ENCODE measurements at regions not wholly inside any gene's neighbourhood (a gene's known extent, or its start where the extent isn't known, plus 50 kb on each side); places are given as distances from the start of the nearest gene placed in this dataset.
"Not testable (repeated sequence)": the region's sequence is repeated elsewhere in the genome, so short reads cannot be mapped to it uniquely, and the experiment has no call there.

DNA sequence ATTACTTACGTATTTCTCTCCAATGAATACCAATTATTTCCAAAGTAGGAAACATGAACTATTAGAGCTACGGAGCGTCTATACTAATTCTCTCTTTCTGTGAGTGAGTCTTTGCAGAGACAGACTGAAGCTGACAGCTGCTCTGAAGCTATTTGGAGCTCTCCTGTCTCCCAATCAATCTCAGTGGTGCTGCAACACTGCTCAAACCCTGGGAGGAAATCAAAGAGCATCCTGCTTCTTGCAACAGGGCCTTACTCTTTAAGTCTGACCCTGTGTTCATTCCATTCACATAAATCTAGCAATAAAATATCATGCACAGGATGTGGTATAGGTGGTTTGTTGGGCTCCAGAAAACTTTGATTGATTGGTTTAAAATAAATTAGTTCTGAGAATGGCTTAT lies 685.7 kb upstream of the IGFBP3 start:
- Histone ChIP-seq H3K36me3 (replicated peaks) (no peaks in the 10 kb centered on the region), H3K27ac (no peak overlapping the region), H3K27me3 (replicated peaks) (no peaks in the 10 kb centered on the region), H3K4me3 (ENCODE audit: low read depth, low read length) (no peak overlapping the region)
- in situ Hi-C loops (cut with HindIII; ENCODE audit: low pct_ligation_motif_present, low sequenced_read_pairs): no loop called here
- DNase-seq: no peak
- TF ChIP-seq, protein P1, sequence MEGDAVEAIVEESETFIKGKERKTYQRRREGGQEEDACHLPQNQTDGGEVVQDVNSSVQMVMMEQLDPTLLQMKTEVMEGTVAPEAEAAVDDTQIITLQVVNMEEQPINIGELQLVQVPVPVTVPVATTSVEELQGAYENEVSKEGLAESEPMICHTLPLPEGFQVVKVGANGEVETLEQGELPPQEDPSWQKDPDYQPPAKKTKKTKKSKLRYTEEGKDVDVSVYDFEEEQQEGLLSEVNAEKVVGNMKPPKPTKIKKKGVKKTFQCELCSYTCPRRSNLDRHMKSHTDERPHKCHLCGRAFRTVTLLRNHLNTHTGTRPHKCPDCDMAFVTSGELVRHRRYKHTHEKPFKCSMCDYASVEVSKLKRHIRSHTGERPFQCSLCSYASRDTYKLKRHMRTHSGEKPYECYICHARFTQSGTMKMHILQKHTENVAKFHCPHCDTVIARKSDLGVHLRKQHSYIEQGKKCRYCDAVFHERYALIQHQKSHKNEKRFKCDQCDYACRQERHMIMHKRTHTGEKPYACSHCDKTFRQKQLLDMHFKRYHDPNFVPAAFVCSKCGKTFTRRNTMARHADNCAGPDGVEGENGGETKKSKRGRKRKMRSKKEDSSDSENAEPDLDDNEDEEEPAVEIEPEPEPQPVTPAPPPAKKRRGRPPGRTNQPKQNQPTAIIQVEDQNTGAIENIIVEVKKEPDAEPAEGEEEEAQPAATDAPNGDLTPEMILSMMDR (IDR thresholded peaks at IDR 0.05; ENCODE audit: low read depth, low read length, missing control alignments): no peak

DNA sequence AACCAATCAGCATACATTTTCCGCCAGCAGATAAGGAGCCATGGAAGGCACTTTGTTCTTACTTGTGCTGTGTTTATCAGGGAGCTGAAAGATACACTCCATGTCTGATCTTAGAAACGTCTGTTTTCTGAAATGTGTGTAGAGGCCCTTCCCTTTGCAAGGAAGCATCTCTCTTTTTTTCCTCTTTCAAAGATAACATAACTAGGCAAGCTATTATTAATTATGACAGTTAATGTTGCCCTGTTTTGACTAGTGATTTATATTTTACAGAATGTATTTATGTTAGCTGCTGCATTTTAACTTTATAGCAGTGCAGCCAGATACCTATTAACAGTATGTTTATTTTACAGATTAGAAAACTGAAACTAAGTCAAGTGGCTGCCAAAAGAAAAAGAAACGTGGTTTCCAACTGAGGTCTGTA lies 683.2 kb upstream of the IGFBP3 start:
- in situ Hi-C loops (cut with HindIII; ENCODE audit: low pct_ligation_motif_present, low sequenced_read_pairs): no loop called here
- Histone ChIP-seq H3K27me3 (replicated peaks) (no peaks in the 10 kb centered on the region), H3K4me3 (ENCODE audit: low read depth, low read length) (no peak overlapping the region), H3K36me3 (replicated peaks) (no peaks in the 10 kb centered on the region), H3K27ac (peak overlapping the region; percentile 81)
- DNase-seq: peak; percentile 40
- TF ChIP-seq, protein P1 (IDR thresholded peaks at IDR 0.05; ENCODE audit: low read depth, low read length, missing control alignments): no peak

DNA sequence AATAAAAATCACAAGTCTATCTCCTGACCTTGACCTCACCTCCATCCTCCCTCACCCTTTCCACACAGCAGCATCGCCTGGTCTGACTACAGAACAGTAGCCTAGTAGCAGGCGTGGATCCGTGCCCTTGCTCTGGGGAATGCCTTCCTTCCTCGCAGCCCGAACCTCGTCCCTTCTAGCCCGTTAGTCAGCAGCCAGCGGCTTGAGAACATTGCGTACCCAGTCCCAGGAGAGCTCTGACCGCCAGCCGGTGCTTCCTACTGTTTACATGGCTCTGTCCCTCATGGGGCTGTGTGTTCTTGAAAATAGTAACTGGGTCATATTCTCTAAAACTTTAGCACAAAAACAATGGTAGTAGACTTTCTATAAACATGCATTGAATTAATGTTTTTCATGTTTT lies 682.7 kb upstream of the IGFBP3 start:
- peak; percentile 91 for DNase-seq
- TF ChIP-seq, protein P1 (IDR thresholded peaks at IDR 0.05; ENCODE audit: low read depth, low read length, missing control alignments): no peak
- no peaks in the 10 kb centered on the region for H3K27me3 ChIP-seq (replicated peaks)
- H3K4me3 ChIP-seq (ENCODE audit: low read depth, low read length): no peak overlapping the region
- in situ Hi-C loops (cut with HindIII; ENCODE audit: low pct_ligation_motif_present, low sequenced_read_pairs): no loop called here
- peak overlapping the region; percentile 81 for H3K27ac ChIP-seq
- no peaks in the 10 kb centered on the region for H3K36me3 ChIP-seq (replicated peaks)

DNA sequence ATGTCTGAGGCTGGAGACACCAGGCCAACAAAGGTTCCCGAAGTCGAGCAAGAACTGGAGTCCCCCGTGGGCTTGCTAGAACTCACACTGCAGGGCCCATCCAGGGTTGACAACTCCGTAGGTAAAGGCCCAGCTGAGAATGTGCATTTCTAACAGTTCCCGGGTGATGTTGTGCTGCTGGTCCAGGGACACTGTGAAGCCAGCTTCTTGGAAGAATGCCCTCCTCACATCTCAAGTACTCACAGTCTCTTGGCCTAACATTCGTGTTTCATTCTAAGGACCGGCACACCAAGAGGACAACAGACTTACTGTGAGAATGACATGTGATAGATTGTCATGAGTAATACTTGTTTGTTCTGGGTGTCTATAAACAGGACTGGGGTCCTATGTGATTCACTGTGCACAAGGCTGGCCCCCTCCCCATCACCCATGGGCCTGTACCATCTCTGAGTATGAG lies 682.3 kb upstream of the IGFBP3 start:
- Histone ChIP-seq H3K27me3 (replicated peaks) (no peaks in the 10 kb centered on the region), H3K36me3 (replicated peaks) (no peaks in the 10 kb centered on the region), H3K4me3 (ENCODE audit: low read depth, low read length) (no peak overlapping the region), H3K27ac (peak overlapping the region; percentile 81)
- in situ Hi-C loops (cut with HindIII; ENCODE audit: low pct_ligation_motif_present, low sequenced_read_pairs): no loop called here
- peak; percentile 28 for DNase-seq
- TF ChIP-seq, protein P1 (IDR thresholded peaks at IDR 0.05; ENCODE audit: low read depth, low read length, missing control alignments): no peak

DNA sequence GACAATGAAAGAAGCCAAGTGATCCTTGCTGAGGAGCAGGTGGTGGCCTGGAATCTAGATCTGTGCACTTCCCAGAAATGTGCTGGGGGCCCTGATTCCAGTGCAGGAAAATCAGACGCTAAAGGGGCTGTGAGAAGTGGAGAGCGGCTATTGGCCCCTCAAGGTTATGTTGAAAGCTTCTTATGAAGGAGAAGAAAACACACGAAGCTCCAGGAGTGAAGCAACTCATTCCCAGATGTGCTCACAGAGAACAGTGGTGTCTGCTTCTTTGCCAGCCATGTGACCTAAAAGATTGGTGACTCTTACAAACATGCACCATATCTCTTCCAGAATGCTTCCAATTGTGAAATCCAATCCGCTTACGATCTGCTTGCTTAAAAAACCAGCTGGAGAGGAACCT lies 679.3 kb upstream of the IGFBP3 start:
- in situ Hi-C loops (cut with HindIII; ENCODE audit: low pct_ligation_motif_present, low sequenced_read_pairs): no loop called here
- Histone ChIP-seq H3K27me3 (replicated peaks) (no peaks in the 10 kb centered on the region), H3K4me3 (ENCODE audit: low read depth, low read length) (no peak overlapping the region), H3K36me3 (replicated peaks) (no peaks in the 10 kb centered on the region), H3K27ac (no peak overlapping the region)
- DNase-seq: no peak
- TF ChIP-seq, protein P1 (IDR thresholded peaks at IDR 0.05; ENCODE audit: low read depth, low read length, missing control alignments): no peak

DNA sequence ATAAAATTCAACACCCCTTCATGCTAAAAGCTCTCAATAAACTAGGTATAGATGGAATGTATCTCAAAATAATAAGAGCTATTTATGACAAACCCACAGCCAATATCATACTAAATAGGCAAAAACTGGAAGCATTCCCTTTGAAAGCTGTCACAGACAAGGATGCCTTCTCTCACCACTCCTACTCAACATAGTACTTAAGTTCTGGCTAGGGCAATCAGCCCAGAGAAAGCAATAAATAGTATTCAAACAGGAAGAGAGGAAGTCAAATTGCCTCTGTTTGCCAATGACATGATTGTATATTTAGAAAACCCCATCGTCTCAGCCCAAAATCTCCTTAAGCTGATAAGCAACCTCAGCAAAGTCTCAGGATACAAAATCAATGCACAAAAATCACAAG lies 673.8 kb upstream of the IGFBP3 start:
- H3K4me3 ChIP-seq (ENCODE audit: low read depth, low read length); H3K27ac ChIP-seq; DNase-seq; H3K36me3 ChIP-seq (replicated peaks); H3K27me3 ChIP-seq (replicated peaks); in situ Hi-C loops (cut with HindIII; ENCODE audit: low pct_ligation_motif_present, low sequenced_read_pairs): not testable (repeated sequence)

DNA sequence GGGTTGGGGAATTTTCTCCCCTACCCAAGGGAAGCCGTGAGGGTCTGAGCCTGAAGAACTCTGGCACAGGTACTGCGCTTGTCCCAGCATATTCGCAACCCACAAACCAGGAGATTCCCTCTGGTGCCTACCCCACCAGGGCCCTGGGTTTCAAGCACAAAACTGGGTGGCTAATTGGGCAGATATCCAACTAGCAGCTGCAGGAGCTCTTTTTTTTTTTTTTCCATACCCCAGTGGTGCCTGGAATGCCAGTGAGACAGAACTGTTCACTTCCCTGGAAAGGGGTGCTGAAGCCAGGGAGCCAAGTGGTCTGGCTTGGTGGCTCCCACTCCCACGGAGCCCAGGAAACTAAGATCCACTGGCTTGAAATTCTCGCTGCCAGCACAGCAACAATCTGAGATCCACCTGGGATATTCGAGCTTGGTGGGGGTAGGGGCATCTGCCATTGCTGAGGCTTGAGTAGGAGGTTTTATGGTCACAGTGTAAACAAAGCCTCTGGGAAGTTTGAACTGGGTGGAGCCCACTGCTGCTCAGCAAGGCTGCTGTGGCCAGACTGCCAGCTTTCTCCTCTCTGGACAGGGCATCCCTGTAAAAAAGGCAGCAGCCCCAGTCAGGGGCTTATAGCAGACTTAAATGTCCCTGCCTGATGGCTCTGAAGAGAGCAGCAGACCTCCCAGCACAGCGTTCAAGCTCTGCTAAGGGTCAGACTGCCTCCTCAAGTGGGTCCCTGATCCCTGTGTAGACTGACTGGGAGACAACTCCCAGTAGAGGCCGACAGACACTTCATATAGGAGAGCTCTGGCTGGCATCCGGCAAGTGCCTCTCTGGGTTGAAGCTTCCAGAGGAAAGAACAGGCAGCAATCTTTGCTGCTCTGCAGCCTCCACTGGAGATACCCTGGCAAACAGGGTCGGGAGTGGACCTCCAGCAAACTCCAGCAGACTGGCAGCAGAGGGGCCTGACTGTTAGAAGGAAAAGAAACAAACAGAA lies 670.1 kb upstream of the IGFBP3 start:
- not testable (repeated sequence) for DNase-seq, H3K27ac ChIP-seq

More for the DNA sequence above, 670.1 kb upstream of the IGFBP3 start:
- H3K4me3 ChIP-seq (ENCODE audit: low read depth, low read length); H3K27me3 ChIP-seq (replicated peaks); in situ Hi-C loops (cut with HindIII; ENCODE audit: low pct_ligation_motif_present, low sequenced_read_pairs); H3K36me3 ChIP-seq (replicated peaks): not testable (repeated sequence)

Data from brain microvascular endothelial cell (primary cell).